Stimulated activated naive B cell treated with anti-CD40 and anti-IgM and Interleukin-4, amounts not matched to agents 10 μg/mL and 1 μg/mL and 100 μg/mL, for 72 hours (primary cell): ENCODE measurements at regions not wholly inside any gene's neighbourhood (a gene's known extent, or its start where the extent isn't known, plus 50 kb on each side); places are given as distances from the start of the nearest gene placed in this dataset.
"Not testable (repeated sequence)": the region's sequence is repeated elsewhere in the genome, so short reads cannot be mapped to it uniquely, and the experiment has no call there.

ENCODE experiments used
- ATAC-seq, 2 donors: fragments of 150-1000 bp; cut with Tn5 transposase; replicated peaks; 2 replicates each; pipeline ENCODE4 v1.10.0; 2021; ENCODE audit warnings: moderate library complexity in 1 of 2
- DNase-seq: peaks from one replicate; pipeline ENCODE4 v3.0.0; 2021
- H3K27ac Mint-ChIP-seq: one replicate; pipeline ENCODE4 v1.8.0; 2022; ENCODE audit warnings: mild to moderate bottlenecking, mixed read lengths
- H3K27me3 Mint-ChIP-seq, 2 donors: one replicate each; pipeline ENCODE4 v1.8.0; 2022; ENCODE audit warnings: mixed read lengths in 2 of 2
- H3K36me3 Mint-ChIP-seq, 2 donors: one replicate each; pipeline ENCODE4 v1.8.0; 2022; ENCODE audit warnings: mixed read lengths in 2 of 2, mild to moderate bottlenecking in 1 of 2
- H3K4me1 Mint-ChIP-seq, 2 donors: one replicate each; pipeline ENCODE4 v1.8.0; 2022; ENCODE audit warnings: mixed read lengths in 2 of 2, mild to moderate bottlenecking in 1 of 2
- H3K4me3 Mint-ChIP-seq, 2 donors: one replicate each; pipeline ENCODE4 v1.8.0; 2022; ENCODE audit warnings: mild to moderate bottlenecking in 2 of 2, mixed read lengths in 2 of 2, moderate library complexity in 1 of 2
- H3K9me3 Mint-ChIP-seq, 2 donors: one replicate each; pipeline ENCODE4 v1.8.0; 2022; ENCODE audit warnings: mixed read lengths in 2 of 2, mild to moderate bottlenecking in 1 of 2

- not testable (repeated sequence) for H3K4me3 Mint-ChIP-seq, H3K9me3 Mint-ChIP-seq, H3K27me3 Mint-ChIP-seq, ATAC-seq, H3K27ac Mint-ChIP-seq, H3K36me3 Mint-ChIP-seq, H3K4me1 Mint-ChIP-seq, DNase-seq
These were observed 102.3 kb downstream of the ZNF267 start for GRCh38 chr16:31975826-31976419.

GRCh38 chr16:31978463-31978862 is 104.9 kb downstream of the ZNF267 start:
- H3K36me3 Mint-ChIP-seq, H3K4me3 Mint-ChIP-seq: not testable (repeated sequence)

DNA sequence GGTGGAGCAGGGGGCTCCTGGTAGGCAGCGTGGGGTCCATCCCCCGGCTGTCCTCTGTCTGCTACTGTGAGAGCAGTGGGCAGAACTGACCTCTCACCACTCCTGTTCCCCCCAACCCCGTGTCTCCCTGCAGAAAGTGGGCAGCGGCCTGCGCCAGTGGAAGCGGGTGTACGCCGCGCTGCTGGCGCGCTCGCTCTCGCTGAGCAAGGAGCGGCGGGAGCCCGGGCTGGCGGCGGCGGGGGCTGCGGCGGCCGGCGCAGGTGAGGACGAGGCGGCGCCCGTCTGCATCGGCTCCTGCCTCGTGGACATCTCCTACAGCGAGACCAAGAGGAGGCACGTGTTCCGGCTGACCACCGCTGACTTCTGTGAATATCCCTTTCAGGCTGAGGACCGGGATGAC is 108.1 kb downstream of the ZNF267 start:
- H3K4me1 Mint-ChIP-seq, H3K27ac Mint-ChIP-seq, H3K27me3 Mint-ChIP-seq, ATAC-seq, H3K4me3 Mint-ChIP-seq, H3K36me3 Mint-ChIP-seq, DNase-seq, H3K9me3 Mint-ChIP-seq: not testable (repeated sequence)

More at GRCh38 chr16:31978463-31978862, 104.9 kb downstream of the ZNF267 start:
- H3K27ac Mint-ChIP-seq, H3K9me3 Mint-ChIP-seq, ATAC-seq, H3K4me1 Mint-ChIP-seq, H3K27me3 Mint-ChIP-seq, DNase-seq: not testable (repeated sequence)

DNA sequence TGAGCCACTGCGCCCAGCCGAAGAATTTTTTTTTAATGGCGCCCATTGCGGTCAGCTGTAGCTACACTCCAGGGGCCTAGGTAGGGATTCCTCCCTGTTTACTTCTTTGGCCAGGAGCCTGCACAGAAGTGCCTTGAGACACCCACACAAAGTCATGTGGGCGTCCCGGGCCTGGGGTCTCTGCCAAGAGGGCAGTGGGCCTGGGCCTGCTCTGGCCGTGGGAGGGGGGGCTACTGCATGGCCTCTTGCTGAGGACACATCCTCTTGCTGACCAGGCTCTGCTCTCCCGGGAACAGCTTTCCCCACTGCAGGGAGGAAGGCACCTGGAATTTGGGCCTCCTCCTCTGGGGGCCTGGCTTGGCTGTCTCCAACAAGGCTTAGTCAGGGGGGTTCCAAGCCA is 109.4 kb downstream of the ZNF267 start:
- not testable (repeated sequence) for H3K36me3 Mint-ChIP-seq, H3K4me3 Mint-ChIP-seq, H3K9me3 Mint-ChIP-seq, H3K27me3 Mint-ChIP-seq, DNase-seq, H3K4me1 Mint-ChIP-seq, ATAC-seq, H3K27ac Mint-ChIP-seq

GRCh38 chr16:31983666-31984065 is 110.1 kb downstream of the ZNF267 start:
- H3K4me1 Mint-ChIP-seq, DNase-seq, H3K27ac Mint-ChIP-seq, H3K9me3 Mint-ChIP-seq, H3K4me3 Mint-ChIP-seq, H3K36me3 Mint-ChIP-seq, H3K27me3 Mint-ChIP-seq, ATAC-seq: not testable (repeated sequence)

- not testable (repeated sequence) for H3K27me3 Mint-ChIP-seq, H3K4me3 Mint-ChIP-seq, ATAC-seq, H3K27ac Mint-ChIP-seq, DNase-seq, H3K9me3 Mint-ChIP-seq, H3K36me3 Mint-ChIP-seq, H3K4me1 Mint-ChIP-seq
These were observed 113.3 kb downstream of the ZNF267 start for GRCh38 chr16:31986895-31987294.

DNA sequence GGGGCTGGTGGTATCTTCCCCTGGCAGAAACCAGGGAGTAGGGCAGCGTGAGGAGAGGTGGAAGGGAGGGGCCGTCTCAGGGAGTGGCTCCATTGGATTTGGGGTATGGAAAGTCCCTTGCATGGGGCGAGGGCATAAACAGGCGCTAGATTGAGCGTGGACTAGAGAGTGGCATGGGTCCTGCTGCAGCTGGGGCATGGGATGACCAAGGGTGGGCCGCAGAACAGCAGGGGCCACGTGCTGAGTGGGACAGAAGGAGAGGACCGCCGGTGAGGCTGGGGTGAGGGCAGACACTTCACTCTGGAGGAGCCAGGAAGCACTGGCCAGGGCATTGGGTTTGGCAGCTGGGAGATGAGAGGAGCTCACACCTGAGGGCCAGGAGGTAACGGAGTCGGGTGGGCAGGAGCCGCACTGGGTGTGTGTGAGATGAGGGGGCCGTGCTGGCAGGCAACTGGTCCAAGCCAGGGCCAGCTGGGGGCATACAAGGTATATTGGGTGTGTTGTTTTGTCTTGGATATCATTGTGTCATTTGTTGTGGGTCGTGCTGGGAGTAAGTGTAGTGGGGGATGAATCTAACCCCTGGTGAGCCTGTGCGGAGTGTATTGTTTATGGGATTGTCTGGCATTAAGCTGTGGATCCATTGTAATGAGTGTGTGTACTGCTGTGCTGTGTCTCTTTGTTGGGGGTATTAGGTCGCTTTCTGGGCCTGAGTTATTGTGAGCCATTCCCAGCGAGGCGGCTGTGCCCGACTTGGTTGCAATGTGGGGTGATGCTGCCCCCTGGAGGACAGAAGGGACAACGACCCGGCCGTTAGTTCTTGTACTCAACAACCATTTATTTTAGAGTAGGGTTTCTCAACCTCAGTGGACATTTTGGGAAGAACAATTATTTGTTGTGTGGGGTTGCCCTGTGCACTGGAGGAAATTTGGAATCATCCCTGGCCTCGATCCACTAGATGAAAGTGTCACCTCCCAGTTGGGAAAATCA is 115.3 kb downstream of the ZNF267 start:
- not testable (repeated sequence) for H3K4me3 Mint-ChIP-seq, H3K9me3 Mint-ChIP-seq, H3K36me3 Mint-ChIP-seq, H3K27me3 Mint-ChIP-seq, H3K27ac Mint-ChIP-seq, H3K4me1 Mint-ChIP-seq
- ATAC-seq (peak; percentile 89 to 92), DNase-seq (peak; percentile 9)

DNA sequence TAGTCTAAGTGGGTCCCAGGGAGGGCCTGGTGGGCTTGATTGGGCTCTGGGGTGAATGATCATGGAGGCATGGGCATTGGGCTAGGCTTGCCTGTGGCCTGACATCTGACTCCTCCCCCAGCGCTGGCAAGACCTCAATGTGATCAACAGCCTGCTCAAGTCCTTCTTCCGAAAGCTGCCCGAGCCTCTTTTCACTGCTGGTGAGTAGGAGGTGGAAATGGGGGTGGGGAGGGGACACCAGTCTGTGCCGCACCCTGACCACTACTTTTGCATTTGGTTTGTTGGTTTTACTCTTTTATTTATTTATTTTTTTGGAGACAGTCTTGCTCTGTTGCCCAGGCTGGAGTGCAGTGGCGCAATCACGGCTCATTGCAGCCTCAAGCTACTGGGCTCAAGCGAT is 116.7 kb downstream of the ZNF267 start:
- not testable (repeated sequence) for H3K27ac Mint-ChIP-seq, H3K9me3 Mint-ChIP-seq, ATAC-seq, H3K4me3 Mint-ChIP-seq, DNase-seq, H3K27me3 Mint-ChIP-seq, H3K4me1 Mint-ChIP-seq, H3K36me3 Mint-ChIP-seq

- H3K9me3 Mint-ChIP-seq, H3K4me1 Mint-ChIP-seq, H3K4me3 Mint-ChIP-seq, H3K27me3 Mint-ChIP-seq, ATAC-seq, H3K36me3 Mint-ChIP-seq, DNase-seq, H3K27ac Mint-ChIP-seq: not testable (repeated sequence)
These were observed 117.4 kb downstream of the ZNF267 start for GRCh38 chr16:31990980-31991379.

- not testable (repeated sequence) for H3K27me3 Mint-ChIP-seq, H3K27ac Mint-ChIP-seq, H3K36me3 Mint-ChIP-seq, H3K4me1 Mint-ChIP-seq, H3K9me3 Mint-ChIP-seq, H3K4me3 Mint-ChIP-seq
- DNase-seq (peak; percentile 44), ATAC-seq (peak in 1 of 2 donors; percentile 48)
These were observed 122.7 kb downstream of the ZNF267 start for GRCh38 chr16:31996325-31996724.

DNA sequence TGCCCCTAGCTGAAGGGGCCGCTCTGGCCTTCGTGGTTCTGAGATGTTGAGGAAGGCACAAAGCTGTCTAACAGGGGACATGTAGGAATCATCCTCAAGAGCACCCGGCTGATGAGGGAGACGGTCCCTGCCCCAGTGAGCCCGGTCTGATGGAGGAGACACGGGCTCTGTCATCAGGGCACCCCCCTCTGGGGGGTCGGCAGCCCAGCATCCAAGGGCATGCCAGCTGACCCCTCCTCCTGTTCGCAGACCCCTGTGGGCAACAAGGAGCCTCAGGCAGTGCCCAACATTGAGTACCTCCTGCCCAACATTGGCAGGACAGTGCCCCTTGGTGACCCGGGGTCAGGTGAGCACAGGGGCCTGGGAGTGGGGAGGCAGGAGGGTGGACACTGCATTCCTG is 128.9 kb downstream of the ZNF267 start:
- not testable (repeated sequence) for ATAC-seq, DNase-seq, H3K27ac Mint-ChIP-seq, H3K9me3 Mint-ChIP-seq, H3K36me3 Mint-ChIP-seq, H3K4me1 Mint-ChIP-seq, H3K4me3 Mint-ChIP-seq
- peaks cover 9 to 12% of the 10 kb centered on the region in 2 donors for H3K27me3 Mint-ChIP-seq

GRCh38 chr16:32003819-32004218 is 130.2 kb downstream of the ZNF267 start:
- not testable (repeated sequence) for ATAC-seq, H3K4me3 Mint-ChIP-seq, H3K27ac Mint-ChIP-seq, H3K4me1 Mint-ChIP-seq, H3K9me3 Mint-ChIP-seq, H3K36me3 Mint-ChIP-seq, DNase-seq
- peaks cover 9 to 12% of the 10 kb centered on the region in 2 donors for H3K27me3 Mint-ChIP-seq

DNA sequence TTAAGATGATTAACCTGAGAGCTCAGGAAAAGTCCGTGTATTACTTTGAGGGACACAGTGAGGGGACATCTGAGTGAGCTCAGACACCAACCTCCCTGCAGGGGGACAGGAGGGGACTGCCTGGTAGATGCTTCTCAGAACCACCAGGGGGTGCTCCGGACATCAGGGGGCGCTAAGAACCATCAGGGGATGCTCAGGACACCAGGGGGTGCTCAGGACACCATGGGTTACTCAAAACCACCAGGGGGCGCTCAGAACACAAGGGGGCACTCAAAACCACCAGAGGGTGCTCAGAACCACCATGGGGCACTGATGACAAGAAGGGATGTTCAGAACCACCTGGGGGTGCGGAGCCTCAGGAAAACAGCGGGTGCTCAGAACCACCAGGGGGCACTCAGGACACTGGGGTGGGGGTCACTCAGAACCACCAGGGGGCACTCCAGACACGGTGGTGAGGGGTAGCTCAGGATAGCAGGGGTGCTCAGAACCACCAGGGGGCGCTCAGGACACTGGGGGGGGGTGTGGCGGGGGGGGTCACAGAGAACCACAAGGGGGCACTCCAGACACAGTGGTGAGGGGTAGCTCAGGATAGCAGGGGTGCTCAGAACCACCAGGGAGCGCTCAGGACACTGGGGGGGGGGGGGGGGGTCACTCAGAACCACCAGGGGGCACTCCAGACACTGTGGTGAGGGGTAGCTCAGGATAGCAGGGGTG is 165.3 kb downstream of the ZNF267 start:
- not testable (repeated sequence) for H3K4me3 Mint-ChIP-seq, ATAC-seq, H3K9me3 Mint-ChIP-seq, DNase-seq, H3K27me3 Mint-ChIP-seq, H3K27ac Mint-ChIP-seq, H3K36me3 Mint-ChIP-seq, H3K4me1 Mint-ChIP-seq

DNA sequence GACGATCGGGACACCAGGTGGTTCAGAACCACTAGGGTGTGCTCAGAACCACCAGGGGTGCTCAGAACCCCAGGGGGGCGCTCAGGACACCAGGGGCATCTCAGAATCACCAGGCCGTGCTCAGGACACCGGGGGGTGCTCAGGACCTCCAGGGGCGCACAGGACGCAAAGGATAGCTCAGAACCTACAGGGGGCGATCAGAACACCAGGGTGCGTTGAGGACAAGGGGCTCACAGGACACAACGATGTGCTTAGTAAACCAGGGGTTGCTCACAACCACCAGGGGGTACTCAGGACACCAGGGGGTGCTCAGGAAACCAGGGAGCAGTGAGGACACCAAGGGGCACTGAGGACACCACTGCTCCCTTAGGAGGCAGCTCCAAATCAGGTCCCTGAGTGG is 166.3 kb downstream of the ZNF267 start:
- not testable (repeated sequence) for DNase-seq, H3K4me1 Mint-ChIP-seq, H3K27me3 Mint-ChIP-seq, H3K9me3 Mint-ChIP-seq, H3K27ac Mint-ChIP-seq, H3K36me3 Mint-ChIP-seq, H3K4me3 Mint-ChIP-seq, ATAC-seq
